GM23338 (cell line): ENCODE measurements at regions not wholly inside any gene's neighbourhood (a gene's known extent, or its start where the extent isn't known, plus 50 kb on each side); places are given as distances from the start of the nearest gene placed in this dataset.

ENCODE experiments used
- ATAC-seq: fragments of 200-7000 bp; cut with Tn5 transposase; 3 replicates; pipeline ENCODE4 v1.9.1; 2020
- DNase-seq: peaks from one replicate; pipeline ENCODE4 v3.0.0-alpha.2; 2015; ENCODE audit warnings: low spot score
- H2AFZ ChIP-seq: fragments of 200-600 bp; sonication (generic); 2 replicates; pipeline ENCODE4 v1.8.0; 2016; ENCODE audit warnings: antibody characterized with exemption, mild to moderate bottlenecking, moderate library complexity
- H3F3A ChIP-seq: fragments of 200-600 bp; sonication (generic); replicated peaks from 2 replicates; pipeline ENCODE4 v1.8.0; 2017; ENCODE audit warnings: antibody characterized with exemption, mixed run types, low read depth
- H3K27ac ChIP-seq: fragments of 200-600 bp; sonication (generic); 2 replicates; pipeline ENCODE4 v1.6.1; 2016; ENCODE audit warnings: low read depth
- H3K27me3 ChIP-seq: fragments of 200-600 bp; sonication (generic); 2 replicates; pipeline ENCODE4 v1.8.0; 2016; ENCODE audit warnings: mild to moderate bottlenecking, mixed run types, moderate library complexity; ENCODE audit not compliant: insufficient read depth
- H3K36me3 ChIP-seq: fragments of 200-600 bp; sonication (generic); 2 replicates; pipeline ENCODE4 v1.8.0; 2016; ENCODE audit warnings: mild to moderate bottlenecking; ENCODE audit not compliant: insufficient read depth
- H3K4me1 ChIP-seq: fragments of 200-600 bp; sonication (generic); 2 replicates; pipeline ENCODE4 v1.8.0; 2016; ENCODE audit warnings: mild to moderate bottlenecking, moderate library complexity; ENCODE audit not compliant: insufficient read depth
- H3K4me2 ChIP-seq: fragments of 200-600 bp; sonication (generic); 2 replicates; pipeline ENCODE4 v1.7.1; 2017; ENCODE audit warnings: mixed run types
- H3K4me3 ChIP-seq: fragments of 200-600 bp; sonication (generic); 2 replicates; pipeline ENCODE4 v1.6.1; 2016; ENCODE audit warnings: mixed run types
- H3K79me2 ChIP-seq: fragments of 200-600 bp; sonication (generic); replicated peaks from 2 replicates; pipeline ENCODE4 v1.8.0; 2017; ENCODE audit warnings: mild to moderate bottlenecking; ENCODE audit not compliant: insufficient read depth
- H3K9me2 ChIP-seq: fragments of 200-600 bp; sonication (generic); 2 replicates; pipeline ENCODE4 v1.8.0; 2017; ENCODE audit not compliant: insufficient read depth
- H4K20me1 ChIP-seq: fragments of 200-600 bp; sonication (generic); replicated peaks from 2 replicates; pipeline ENCODE4 v1.8.0; 2017; ENCODE audit warnings: mild to moderate bottlenecking; ENCODE audit not compliant: insufficient read depth
- H3K27ac Mint-ChIP-seq: 2 replicates; pipeline ENCODE4 v1.8.0; 2020; ENCODE audit warnings: inconsistent platforms, mild to moderate bottlenecking, moderate library complexity, mixed read lengths
- H3K27me3 Mint-ChIP-seq: 3 replicates; pipeline ENCODE4 v1.8.0; 2022; ENCODE audit warnings: low read depth, mild to moderate bottlenecking, moderate library complexity, mixed read lengths, inconsistent platforms; ENCODE audit not compliant: insufficient read depth, poor library complexity
- H3K36me3 Mint-ChIP-seq: 3 replicates; pipeline ENCODE4 v1.8.0; 2021; ENCODE audit warnings: low read depth, mild to moderate bottlenecking, inconsistent platforms, moderate library complexity, mixed read lengths
- H3K4me1 Mint-ChIP-seq: 3 replicates; pipeline ENCODE4 v1.8.0; 2020; ENCODE audit warnings: mild to moderate bottlenecking, inconsistent platforms, mixed read lengths
- H3K4me3 Mint-ChIP-seq: 3 replicates; pipeline ENCODE4 v1.8.0; 2021; ENCODE audit warnings: moderate library complexity, mild to moderate bottlenecking, inconsistent platforms, mixed read lengths
- H3K9me3 Mint-ChIP-seq: 3 replicates; pipeline ENCODE4 v1.8.0; 2020; ENCODE audit warnings: moderate library complexity, mild to moderate bottlenecking, inconsistent platforms, mixed read lengths
- CREB1 ChIP-seq: fragments of 250-450 bp; sonication (Bioruptor Pico); IDR thresholded peaks from 2 replicates; pipeline ENCODE4 v1.5.0; 2020; ENCODE audit warnings: low read depth, mild to moderate bottlenecking, moderate library complexity
- CTCF ChIP-seq, 2 experiments: fragments of 200-600 bp in 1 of 2; sonication (generic) in 1 of 2; conservative IDR thresholded peaks; 2 replicates each; pipeline versions ENCODE4 v1.5.1 to v1.6.1; 2016 to 2017; ENCODE audit warnings: antibody characterized with exemption in 2 of 2, low read depth in 2 of 2, mild to moderate bottlenecking in 2 of 2, moderate library complexity in 1 of 2
- ETS1 ChIP-seq: IDR thresholded peaks from 2 replicates; pipeline ENCODE4 v1.6.1; 2016; ENCODE audit warnings: antibody characterized with exemption
- EZH2phosphoT487 ChIP-seq: fragments of 200-600 bp; sonication (generic); IDR thresholded peaks from one replicate; pipeline ENCODE4 v1.8.1; 2018; ENCODE audit warnings: antibody characterized with exemption; ENCODE audit not compliant: unreplicated experiment
- JUNB ChIP-seq: IDR thresholded peaks from one replicate; pipeline ENCODE4 v1.6.1; 2016; ENCODE audit warnings: antibody characterized with exemption; ENCODE audit not compliant: unreplicated experiment
- NANOG ChIP-seq: IDR thresholded peaks from 2 replicates; pipeline ENCODE4 v1.6.1; 2016; ENCODE audit warnings: antibody characterized with exemption, borderline replicate concordance
- POLR2AphosphoS5 ChIP-seq: IDR thresholded peaks from 2 replicates; pipeline ENCODE4 v1.6.1; 2016; ENCODE audit warnings: antibody characterized with exemption, low read depth
- REST ChIP-seq: IDR thresholded peaks from one replicate; pipeline ENCODE4 v1.6.1; 2018; ENCODE audit warnings: antibody characterized with exemption; ENCODE audit not compliant: unreplicated experiment
- STAT1 ChIP-seq: IDR thresholded peaks from one replicate; pipeline ENCODE4 v1.6.1; 2016; ENCODE audit warnings: antibody characterized with exemption; ENCODE audit not compliant: unreplicated experiment
- ZNF114 ChIP-seq: fragments of 250-450 bp; sonication (Bioruptor Pico); IDR thresholded peaks from 2 replicates; pipeline ENCODE4 v1.5.0; 2020; ENCODE audit warnings: mild to moderate bottlenecking, moderate library complexity

- TF ChIP-seq ETS1 (no peak), STAT1 (no peak), CTCF (conservative IDR thresholded peaks at IDR 0.05; ENCODE audit: low read depth in 2 of 2) (no peak), REST (no peak), ZNF114 (CRISPR knock-in tag) (no peak), POLR2AphosphoS5 (no peak), CREB1 (CRISPR knock-in tag) (no peak), EZH2phosphoT487 (no peak), NANOG (no peak)
Measured at GRCh38 chr5:133788121-133788520, 175.8 kb upstream of the FSTL4 start (continued).

- no peak overlapping the region for H3K27ac Mint-ChIP-seq
- no peak overlapping the region for H3K27ac ChIP-seq
- ATAC-seq = peak; percentile 57
- H3K9me2 ChIP-seq = peaks cover 2% of the 10 kb centered on the region; the same call in 1 of the 2 replicates
- H2AFZ ChIP-seq = no peak overlapping the region
- no peak overlapping the region for H3K4me2 ChIP-seq
- peaks cover 11% of the 10 kb centered on the region for H3K4me1 Mint-ChIP-seq
- no peaks in the 10 kb centered on the region for H4K20me1 ChIP-seq
- H3K36me3 ChIP-seq = no peaks in the 10 kb centered on the region
- no peaks in the 10 kb centered on the region for H3K27me3 ChIP-seq
- DNase-seq = no peak
- no peak overlapping the region for H3K4me3 ChIP-seq
- peaks cover 3% of the 10 kb centered on the region for H3K27me3 Mint-ChIP-seq
- no peaks in the 10 kb centered on the region for H3F3A ChIP-seq
- no peak overlapping the region for H3K4me3 Mint-ChIP-seq
- no peaks in the 10 kb centered on the region for H3K79me2 ChIP-seq
- H3K36me3 Mint-ChIP-seq = no peaks in the 10 kb centered on the region
- no peaks in the 10 kb centered on the region for H3K9me3 Mint-ChIP-seq
- H3K4me1 ChIP-seq = no peaks in the 10 kb centered on the region
- TF ChIP-seq STAT1 = no peak
- no peak for TF ChIP-seq REST
- no peak for TF ChIP-seq NANOG
- TF ChIP-seq POLR2AphosphoS5 = no peak
- no peak for TF ChIP-seq JUNB
- TF ChIP-seq CTCF (conservative IDR thresholded peaks at IDR 0.05; ENCODE audit: low read depth in 2 of 2) = no peak
- TF ChIP-seq ETS1 = no peak
Measured at GRCh38 chr5:133786420-133786819, 174.1 kb upstream of the FSTL4 start.
